ENCODE measurements at regions not wholly inside any gene's neighbourhood (a gene's known extent, or its start where the extent isn't known, plus 50 kb on each side); places are given as distances from the start of the nearest gene placed in this dataset.
"Not testable (repeated sequence)": the region's sequence is repeated elsewhere in the genome, so short reads cannot be mapped to it uniquely, and the experiment has no call there.

DNA sequence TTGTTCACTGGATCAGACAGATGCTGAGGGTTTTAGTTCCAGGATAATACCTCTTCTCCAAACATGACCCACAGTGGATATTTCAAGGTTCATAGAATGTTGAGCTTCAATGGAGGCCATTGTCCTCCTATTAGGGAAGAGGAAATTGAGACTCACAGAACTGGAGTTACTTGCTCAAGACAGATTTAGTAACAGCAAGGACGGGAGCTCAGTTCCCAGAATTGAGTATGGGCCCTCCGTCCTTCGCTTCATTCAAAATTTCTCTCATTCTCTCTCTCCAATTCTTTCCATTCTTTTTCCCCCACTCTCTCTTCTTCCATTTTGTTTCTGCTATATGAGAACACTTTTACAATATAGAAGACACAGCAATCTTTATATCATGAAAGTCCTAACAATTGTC lies 94.0 kb downstream of the DNAJB9 start:
- Histone ChIP-seq H3K36me3 (ENCODE audit: low read depth) (no peaks in the 10 kb centered on the region), H3K9me3 (no peaks in the 10 kb centered on the region), H3K4me1 (ENCODE audit: low read depth) (no peaks in the 10 kb centered on the region), H3K4me3 (no peak overlapping the region)
- TF ChIP-seq, protein P1, sequence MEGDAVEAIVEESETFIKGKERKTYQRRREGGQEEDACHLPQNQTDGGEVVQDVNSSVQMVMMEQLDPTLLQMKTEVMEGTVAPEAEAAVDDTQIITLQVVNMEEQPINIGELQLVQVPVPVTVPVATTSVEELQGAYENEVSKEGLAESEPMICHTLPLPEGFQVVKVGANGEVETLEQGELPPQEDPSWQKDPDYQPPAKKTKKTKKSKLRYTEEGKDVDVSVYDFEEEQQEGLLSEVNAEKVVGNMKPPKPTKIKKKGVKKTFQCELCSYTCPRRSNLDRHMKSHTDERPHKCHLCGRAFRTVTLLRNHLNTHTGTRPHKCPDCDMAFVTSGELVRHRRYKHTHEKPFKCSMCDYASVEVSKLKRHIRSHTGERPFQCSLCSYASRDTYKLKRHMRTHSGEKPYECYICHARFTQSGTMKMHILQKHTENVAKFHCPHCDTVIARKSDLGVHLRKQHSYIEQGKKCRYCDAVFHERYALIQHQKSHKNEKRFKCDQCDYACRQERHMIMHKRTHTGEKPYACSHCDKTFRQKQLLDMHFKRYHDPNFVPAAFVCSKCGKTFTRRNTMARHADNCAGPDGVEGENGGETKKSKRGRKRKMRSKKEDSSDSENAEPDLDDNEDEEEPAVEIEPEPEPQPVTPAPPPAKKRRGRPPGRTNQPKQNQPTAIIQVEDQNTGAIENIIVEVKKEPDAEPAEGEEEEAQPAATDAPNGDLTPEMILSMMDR (IDR thresholded peaks at IDR 0.05) = no peak
- ATAC-seq (no peak), DNase-seq (no peak)
- intact Hi-C loops (cut with DNase I, micrococcal nuclease) = no loop called here

DNA sequence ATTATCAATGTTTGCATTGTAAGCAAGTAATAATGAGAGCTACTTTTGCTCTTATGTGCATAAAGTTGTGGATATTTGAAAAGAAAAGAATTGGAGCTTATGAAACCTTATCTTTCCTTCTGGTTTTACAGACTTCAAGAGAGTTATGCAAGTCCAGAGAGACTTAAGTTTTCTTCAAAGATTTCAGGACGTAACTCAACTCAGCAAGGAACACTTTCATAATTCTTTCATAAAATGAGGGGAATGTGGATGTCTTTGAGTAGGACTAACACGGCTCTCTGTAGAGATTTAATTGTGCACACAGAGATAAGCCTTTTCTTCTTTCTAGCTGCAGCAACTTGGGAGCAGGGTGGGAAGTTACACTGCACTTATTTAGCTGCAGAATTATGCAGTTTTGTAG lies 97.5 kb downstream of the DNAJB9 start:
- TF ChIP-seq, protein P1 (IDR thresholded peaks at IDR 0.05) = no peak
- intact Hi-C loops (cut with DNase I, micrococcal nuclease) = no loop called here

DNA sequence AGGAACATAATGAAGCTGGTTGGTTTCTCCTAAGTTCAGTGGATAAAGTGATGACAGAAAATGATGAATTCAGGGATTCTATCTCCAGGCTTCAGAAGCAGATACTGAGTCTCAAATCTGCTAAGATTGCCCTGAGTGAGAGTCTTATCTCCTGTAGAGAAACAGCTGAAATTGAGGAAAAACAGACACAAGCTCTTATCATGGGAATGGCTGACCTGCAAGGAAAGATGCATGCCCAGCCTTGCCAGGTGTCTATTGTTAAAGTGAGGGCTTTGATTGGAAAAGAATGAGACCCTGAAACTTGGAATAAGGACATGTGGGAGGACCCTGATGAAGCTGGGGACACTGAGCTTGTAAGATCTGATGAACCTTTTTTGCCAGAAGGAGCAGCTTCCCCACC lies 100.3 kb downstream of the DNAJB9 start:
- TF ChIP-seq, protein P1 (IDR thresholded peaks at IDR 0.05) = no peak
- intact Hi-C loops (cut with DNase I, micrococcal nuclease) = no loop called here
- Histone ChIP-seq H3K9me3 (no peaks in the 10 kb centered on the region), H3K4me1 (ENCODE audit: low read depth) (no peaks in the 10 kb centered on the region), H3K4me3 (no peak overlapping the region), H3K36me3 (ENCODE audit: low read depth) (no peaks in the 10 kb centered on the region)
- no peak for ATAC-seq
- no peak for DNase-seq

More for the DNA sequence above, 97.5 kb downstream of the DNAJB9 start:
- Histone ChIP-seq H3K9me3 (no peaks in the 10 kb centered on the region), H3K4me1 (ENCODE audit: low read depth) (no peaks in the 10 kb centered on the region), H3K36me3 (ENCODE audit: low read depth) (no peaks in the 10 kb centered on the region), H3K4me3 (no peak overlapping the region)
- ATAC-seq (no peak), DNase-seq (no peak)

DNA sequence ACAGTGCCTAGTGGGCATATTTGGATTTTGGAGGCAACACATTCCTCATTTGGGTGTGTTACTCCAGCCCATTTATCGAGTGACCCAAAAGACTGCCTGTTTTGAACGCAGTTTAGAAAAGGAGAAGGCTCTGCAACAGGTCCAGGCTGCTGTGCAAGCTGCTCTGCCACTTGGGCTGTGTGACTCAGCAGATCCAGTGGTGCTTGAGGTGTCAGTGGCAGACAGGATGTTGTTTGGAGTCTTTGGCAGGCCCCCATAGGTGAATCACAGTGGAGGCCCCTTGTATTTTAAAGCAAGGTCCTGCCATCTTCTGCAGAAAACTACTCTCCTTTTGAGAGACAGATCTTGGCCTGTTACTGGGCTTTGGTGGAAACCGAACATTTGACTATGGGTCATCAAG lies 104.0 kb downstream of the DNAJB9 start:
- H3K4me3 ChIP-seq; intact Hi-C loops (cut with DNase I, micrococcal nuclease); H3K36me3 ChIP-seq (ENCODE audit: low read depth); H3K9me3 ChIP-seq; H3K4me1 ChIP-seq (ENCODE audit: low read depth); ATAC-seq; DNase-seq: not testable (repeated sequence)

DNA sequence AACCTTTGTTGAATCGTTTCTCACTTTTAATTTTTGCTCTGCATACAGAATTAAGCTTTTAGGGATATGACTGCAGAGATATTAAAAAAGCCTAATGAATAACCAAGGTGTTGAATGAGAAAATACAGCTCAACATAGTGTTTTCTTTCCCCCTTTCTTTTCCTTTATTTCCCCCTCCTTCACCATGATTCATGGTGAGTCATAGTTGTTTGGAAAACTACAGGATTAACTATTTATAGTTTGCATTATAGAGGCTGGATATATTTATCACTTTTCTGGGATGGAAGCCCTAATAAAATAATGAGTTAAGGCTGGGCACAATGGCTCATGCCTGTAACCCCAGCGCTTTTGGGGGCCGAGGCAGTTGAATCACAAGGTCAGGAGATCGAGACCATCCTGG lies 115.0 kb downstream of the DNAJB9 start:
- intact Hi-C loops (cut with DNase I, micrococcal nuclease) = no loop called here

DNA sequence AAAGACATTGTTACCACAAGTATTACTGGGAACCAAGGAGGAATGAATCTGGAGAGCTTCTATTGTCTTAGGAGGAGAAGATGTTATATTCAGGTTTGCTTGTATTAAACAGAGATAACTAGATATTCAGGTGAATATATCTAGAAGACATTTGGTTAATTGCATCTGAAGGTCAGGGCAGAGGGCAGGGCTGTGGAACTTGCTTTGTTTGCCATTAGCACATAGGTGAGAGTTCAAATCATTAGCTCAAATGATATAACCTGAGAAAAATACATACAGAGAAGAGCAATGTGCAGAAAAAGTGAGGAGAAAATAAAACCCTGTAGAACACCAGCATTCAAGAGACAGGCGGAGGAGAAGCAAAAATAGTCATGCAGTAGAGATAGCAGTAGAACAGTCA lies 116.8 kb downstream of the DNAJB9 start:
- H3K9me3 ChIP-seq = peaks cover 12% of the 10 kb centered on the region
- H3K36me3 ChIP-seq (ENCODE audit: low read depth) = no peaks in the 10 kb centered on the region
- no peak overlapping the region for H3K4me3 ChIP-seq
- no peak for DNase-seq
- ATAC-seq = no peak
- no peaks in the 10 kb centered on the region for H3K4me1 ChIP-seq (ENCODE audit: low read depth)
- TF ChIP-seq, protein P1 (IDR thresholded peaks at IDR 0.05) = no peak
- intact Hi-C loops (cut with DNase I, micrococcal nuclease) = no loop called here

More for the DNA sequence above, 115.0 kb downstream of the DNAJB9 start:
- Histone ChIP-seq H3K4me1 (ENCODE audit: low read depth) (no peaks in the 10 kb centered on the region), H3K36me3 (ENCODE audit: low read depth) (no peaks in the 10 kb centered on the region), H3K9me3 (peaks cover 10% of the 10 kb centered on the region), H3K4me3 (no peak overlapping the region)
- ATAC-seq (no peak), DNase-seq (no peak)
- TF ChIP-seq, protein P1 (IDR thresholded peaks at IDR 0.05) = no peak
